ENCODE measurements at regions not wholly inside any gene's neighbourhood (a gene's known extent, or its start where the extent isn't known, plus 50 kb on each side); places are given as distances from the start of the nearest gene placed in this dataset.
"Not testable (repeated sequence)": the region's sequence is repeated elsewhere in the genome, so short reads cannot be mapped to it uniquely, and the experiment has no call there.

GRCh38 chr1:68723791-68724190 lies 226.9 kb upstream of the DEPDC1 start:
- peak in 2 of 4 donors; percentile 14 to 21 for ATAC-seq
- Histone ChIP-seq H3K4me3 (no peak overlapping the region), H3K36me3 (no peaks in the 10 kb centered on the region), H3K27ac (no peak overlapping the region), H3K4me1 (peaks cover 0 to 16% (median 0%) of the 10 kb centered on the region in 12 donors), H3K27me3 (no peaks in the 10 kb centered on the region), H3K9me3 (peaks cover 0 to 11% (median 0%) of the 10 kb centered on the region in 12 donors)
- no peak for DNase-seq
- intact Hi-C loops (cut with DNase I), result loop anchor here in 1 of 10 donors (2.0 kb wide), 1 partner anchor 99 kb away; no protein-coding TSS in a partner anchor
- no peak for TF ChIP-seq POLR2A (IDR thresholded peaks at IDR 0.05)
- 79 to 100% (median 90%) methylated on average over 1 of the region's 1 CpG for WGBS, 4 donors

- TF ChIP-seq CTCF (IDR thresholded peaks at IDR 0.05), result no peak
- no peak for TF ChIP-seq POLR2A (IDR thresholded peaks at IDR 0.05)
- H3K27me3 ChIP-seq, result no peaks in the 10 kb centered on the region
- H3K27ac ChIP-seq, result peak overlapping the region in 6 of 12 donors; percentile 32 to 67 (median 50)
- no peaks in the 10 kb centered on the region for H3K9me3 ChIP-seq
- peaks cover 0 to 16% (median 0%) of the 10 kb centered on the region in 12 donors for H3K4me1 ChIP-seq
- ATAC-seq, result peak; percentile 98 to 100 (median 98)
- 10 to 19% (median 12%) methylated on average over 2 of the region's 2 CpGs for WGBS, 4 donors
- no peaks in the 10 kb centered on the region for H3K36me3 ChIP-seq
- peak; percentile 64 to 87 (median 82) for DNase-seq
- intact Hi-C loops (cut with DNase I), result loop anchor here in 4 of 10 donors (2.0 to 5.0 kb wide), 2 partner anchors 100 to 103 kb away; no protein-coding TSS in a partner anchor
- H3K4me3 ChIP-seq, result no peak overlapping the region
Observed at GRCh38 chr1:68725001-68725752, 228.3 kb upstream of the DEPDC1 start.

- WGBS, 4 donors, result 75 to 84% (median 81%) methylated on average over 7 to 14 of the region's 19 CpGs
- ATAC-seq; H3K27ac ChIP-seq; intact Hi-C loops (cut with DNase I); DNase-seq; H3K27me3 ChIP-seq; H3K4me3 ChIP-seq; H3K4me1 ChIP-seq; H3K9me3 ChIP-seq; H3K36me3 ChIP-seq: not testable (repeated sequence)
Observed at GRCh38 chr1:68739486-68739885, 242.6 kb upstream of the DEPDC1 start.

GRCh38 chr1:68745011-68745410 lies 248.1 kb upstream of the DEPDC1 start:
- TF ChIP-seq CTCF (IDR thresholded peaks at IDR 0.05), result no peak
- TF ChIP-seq POLR2A (IDR thresholded peaks at IDR 0.05), result no peak
- peaks cover 0 to 6% (median 0%) of the 10 kb centered on the region in 12 donors for H3K4me1 ChIP-seq
- intact Hi-C loops (cut with DNase I), result loop anchor here in 1 of 10 donors (5.0 kb wide), 1 partner anchor 212 kb away; no protein-coding TSS in a partner anchor
- H3K4me3 ChIP-seq, result no peak overlapping the region
- H3K36me3 ChIP-seq, result no peaks in the 10 kb centered on the region
- peak overlapping the region in 1 of 12 donors; percentile 15 for H3K27ac ChIP-seq
- WGBS, 4 donors, result 42 to 58% (median 53%) methylated on average over 2 of the region's 2 CpGs
- H3K27me3 ChIP-seq, result no peaks in the 10 kb centered on the region
- DNase-seq, result no peak
- H3K9me3 ChIP-seq, result peaks cover 0 to 6% (median 0%) of the 10 kb centered on the region in 12 donors
- ATAC-seq, result no peak

GRCh38 chr1:68745451-68745850 lies 248.6 kb upstream of the DEPDC1 start:
- no peak for TF ChIP-seq POLR2A (IDR thresholded peaks at IDR 0.05)
- H3K9me3 ChIP-seq, result peaks cover 0 to 2% (median 0%) of the 10 kb centered on the region in 12 donors
- H3K27ac ChIP-seq, result peak overlapping the region in 1 of 12 donors; percentile 15
- peaks cover 0 to 6% (median 0%) of the 10 kb centered on the region in 12 donors for H3K4me1 ChIP-seq
- ATAC-seq (no peak), DNase-seq (no peak)
- no peak overlapping the region for H3K4me3 ChIP-seq
- no peaks in the 10 kb centered on the region for H3K27me3 ChIP-seq
- intact Hi-C loops (cut with DNase I), result loop anchor here in 1 of 10 donors (5.0 kb wide), 1 partner anchor 212 kb away; no protein-coding TSS in a partner anchor
- H3K36me3 ChIP-seq, result no peaks in the 10 kb centered on the region
- 33 to 56% (median 46%) methylated on average over 1 of the region's 1 CpG for WGBS, 4 donors
